Liver (tissue), 8 donors: ENCODE measurements at regions not wholly inside any gene's neighbourhood (a gene's known extent, or its start where the extent isn't known, plus 50 kb on each side); places are given as distances from the start of the nearest gene placed in this dataset.

Source experiments
- DNase-seq: peaks from one replicate; pipeline ENCODE4 v3.0.0-alpha.2; 2017; ENCODE audit warnings: low spot score
- H3K27ac ChIP-seq, 2 donors: one replicate each; pipeline ENCODE4 v1.7.0; 2013; ENCODE audit warnings: inconsistent platforms in 2 of 2, low read length in 2 of 2, control low read depth in 1 of 2, low read depth in 1 of 2, mild to moderate bottlenecking in 1 of 2
- H3K27me3 ChIP-seq, 4 donors: one replicate each; pipeline versions ENCODE4 v1.6.1 to v1.7.0; 2013; ENCODE audit warnings: low read length in 3 of 4, inconsistent platforms in 1 of 4, mild to moderate bottlenecking in 1 of 4, moderate library complexity in 1 of 4; ENCODE audit not compliant: control insufficient read depth in 4 of 4, insufficient read depth in 4 of 4
- H3K36me3 ChIP-seq, 4 donors: one replicate each; pipeline versions ENCODE4 v1.6.1 to v1.7.0; 2013; ENCODE audit warnings: low read length in 3 of 4, mild to moderate bottlenecking in 3 of 4, low read depth in 1 of 4, moderate library complexity in 1 of 4; ENCODE audit not compliant: control insufficient read depth in 4 of 4, insufficient read depth in 3 of 4
- H3K4me1 ChIP-seq, 4 donors: one replicate each; pipeline versions ENCODE4 v1.6.1 to v1.7.0; 2013; ENCODE audit warnings: low read length in 3 of 4, mild to moderate bottlenecking in 3 of 4, moderate library complexity in 1 of 4; ENCODE audit not compliant: control insufficient read depth in 4 of 4, insufficient read depth in 4 of 4
- H3K4me3 ChIP-seq, 3 donors: one replicate each; pipeline versions ENCODE4 v1.6.1 to v1.7.0; 2013; ENCODE audit warnings: low read length in 3 of 3, control low read depth in 1 of 3, low read depth in 1 of 3, mild to moderate bottlenecking in 1 of 3
- H3K9ac ChIP-seq, 2 donors: one replicate each; pipeline ENCODE4 v1.7.0; 2013; ENCODE audit warnings: low read length in 2 of 2, mild to moderate bottlenecking in 2 of 2, moderate library complexity in 2 of 2, control low read depth in 1 of 2, low read depth in 1 of 2
- H3K9me3 ChIP-seq, 4 donors: one replicate each; pipeline versions ENCODE4 v1.6.1 to v1.7.0; 2013; ENCODE audit warnings: low read length in 3 of 4; ENCODE audit not compliant: control insufficient read depth in 4 of 4
- EGR1 ChIP-seq, 2 donors: IDR thresholded peaks; 2 replicates each; pipeline ENCODE4 v1.6.1; 2016 to 2018; ENCODE audit warnings: antibody characterized with exemption in 2 of 2, low read depth in 2 of 2
- FOXA1 ChIP-seq: IDR thresholded peaks from 2 replicates; pipeline ENCODE4 v1.6.1; 2016; ENCODE audit warnings: antibody characterized with exemption
- GABPA ChIP-seq, 2 donors: IDR thresholded peaks in 1 of 2; conservative IDR thresholded peaks in 1 of 2; 2 replicates each; pipeline ENCODE4 v1.6.1; 2016; ENCODE audit warnings: antibody characterized with exemption in 2 of 2, mild to moderate bottlenecking in 1 of 2, moderate library complexity in 1 of 2
- HNF4A ChIP-seq, 2 donors: conservative IDR thresholded peaks; 2 replicates each; pipeline ENCODE4 v1.6.1; 2016; ENCODE audit warnings: antibody characterized with exemption in 2 of 2, mild to moderate bottlenecking in 2 of 2
- JUND ChIP-seq, 2 donors: IDR thresholded peaks; 2 replicates each; pipeline ENCODE4 v1.6.1; 2016; ENCODE audit warnings: antibody characterized with exemption in 2 of 2
- NR2F2 ChIP-seq: IDR thresholded peaks from 2 replicates; pipeline ENCODE4 v1.6.1; 2016; ENCODE audit warnings: antibody characterized with exemption
- RAD21 ChIP-seq, 2 donors: IDR thresholded peaks; 2 replicates each; pipeline ENCODE4 v1.6.1; 2016; ENCODE audit warnings: antibody characterized with exemption in 2 of 2, mild to moderate bottlenecking in 2 of 2
- REST ChIP-seq: IDR thresholded peaks from 2 replicates; pipeline ENCODE4 v1.6.1; 2016; ENCODE audit warnings: antibody characterized with exemption, mild to moderate bottlenecking
- RXRA ChIP-seq, 2 donors: IDR thresholded peaks; 2 replicates each; pipeline ENCODE4 v1.6.1; 2017 to 2018; ENCODE audit warnings: antibody characterized with exemption in 2 of 2, mild to moderate bottlenecking in 1 of 2
- TAF1 ChIP-seq: conservative IDR thresholded peaks from 2 replicates; pipeline ENCODE4 v1.6.1; 2016; ENCODE audit warnings: antibody characterized with exemption, mild to moderate bottlenecking
- YY1 ChIP-seq: IDR thresholded peaks from 2 replicates; pipeline ENCODE4 v1.6.1; 2016; ENCODE audit warnings: antibody characterized with exemption, mild to moderate bottlenecking
- ZBTB33 ChIP-seq: IDR thresholded peaks from 2 replicates; pipeline ENCODE4 v1.6.1; 2016; ENCODE audit warnings: antibody characterized with exemption
- WGBS: extraction: QIAGEN DNeasy Blood & Tissue Kit; methylation state at CpG from one replicate; pipeline ENCODE4 v1.1.7; 2013; 5-methylcytosine and 5-hydroxymethylcytosine counted together
- TF ChIP-seq, protein P1 (sequence below): fragments of 150-350 bp; IDR thresholded peaks from 2 replicates; pipeline ENCODE4 v1.5.1; 2017; ENCODE audit warnings: improper control_type of control experiment, low read depth, low read length; ENCODE audit not compliant: missing input control
- TF ChIP-seq, protein P2 (sequence below): IDR thresholded peaks from 2 replicates; pipeline ENCODE4 v1.6.1; 2016; ENCODE audit warnings: antibody characterized with exemption
- donor health status: healthy.
- donor health status: healthy.
- donor health status: healthy.
- donor health status: healthy.
- donor health status: healthy.

DNA sequence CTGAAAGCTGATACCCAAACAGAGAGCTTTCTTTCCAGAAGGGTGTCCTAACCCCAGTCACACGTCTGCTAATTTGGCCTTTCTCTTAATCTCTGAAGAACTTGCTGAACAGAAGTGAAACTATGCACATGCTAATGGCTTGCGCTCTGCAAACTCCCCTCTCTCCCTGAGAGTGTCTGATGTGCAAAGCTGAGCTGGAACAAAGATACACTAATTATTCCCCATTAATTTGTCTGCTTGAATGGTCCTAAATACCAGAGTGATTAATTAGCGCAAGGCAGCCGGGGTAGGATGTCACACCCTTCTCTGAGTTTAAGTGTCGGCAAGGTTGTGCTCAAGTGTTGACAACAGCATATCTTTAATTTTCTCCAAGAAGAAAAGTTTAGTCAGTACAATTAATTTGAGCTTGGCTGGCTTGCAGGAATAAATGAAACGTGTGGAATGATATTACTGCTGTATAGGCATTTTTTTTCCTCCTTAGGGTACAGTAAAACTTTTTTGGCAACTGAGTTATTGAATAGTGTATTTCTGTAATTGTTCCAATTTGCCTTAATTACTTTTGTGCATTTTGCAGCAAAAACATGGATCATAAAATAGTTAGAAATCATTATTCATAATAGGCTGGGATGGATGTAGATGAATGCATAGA lies 715.9 kb upstream of the POU3F2 start:
- WGBS = 52% methylated on average over 6 of the region's 6 CpGs
- DNase-seq = no peak
- no peaks in the 10 kb centered on the region for H3K9me3 ChIP-seq
- no peak overlapping the region for H3K27ac ChIP-seq
- TF ChIP-seq RAD21 (IDR thresholded peaks at IDR 0.05) = no peak
- no peak for TF ChIP-seq HNF4A (conservative IDR thresholded peaks at IDR 0.05)
- no peak for TF ChIP-seq NR2F2
- TF ChIP-seq, protein P1, sequence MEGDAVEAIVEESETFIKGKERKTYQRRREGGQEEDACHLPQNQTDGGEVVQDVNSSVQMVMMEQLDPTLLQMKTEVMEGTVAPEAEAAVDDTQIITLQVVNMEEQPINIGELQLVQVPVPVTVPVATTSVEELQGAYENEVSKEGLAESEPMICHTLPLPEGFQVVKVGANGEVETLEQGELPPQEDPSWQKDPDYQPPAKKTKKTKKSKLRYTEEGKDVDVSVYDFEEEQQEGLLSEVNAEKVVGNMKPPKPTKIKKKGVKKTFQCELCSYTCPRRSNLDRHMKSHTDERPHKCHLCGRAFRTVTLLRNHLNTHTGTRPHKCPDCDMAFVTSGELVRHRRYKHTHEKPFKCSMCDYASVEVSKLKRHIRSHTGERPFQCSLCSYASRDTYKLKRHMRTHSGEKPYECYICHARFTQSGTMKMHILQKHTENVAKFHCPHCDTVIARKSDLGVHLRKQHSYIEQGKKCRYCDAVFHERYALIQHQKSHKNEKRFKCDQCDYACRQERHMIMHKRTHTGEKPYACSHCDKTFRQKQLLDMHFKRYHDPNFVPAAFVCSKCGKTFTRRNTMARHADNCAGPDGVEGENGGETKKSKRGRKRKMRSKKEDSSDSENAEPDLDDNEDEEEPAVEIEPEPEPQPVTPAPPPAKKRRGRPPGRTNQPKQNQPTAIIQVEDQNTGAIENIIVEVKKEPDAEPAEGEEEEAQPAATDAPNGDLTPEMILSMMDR = no peak
- no peak for TF ChIP-seq FOXA1
- TF ChIP-seq ZBTB33 = no peak
- H3K27me3 ChIP-seq = no peaks in the 10 kb centered on the region
- no peak overlapping the region for H3K4me3 ChIP-seq
- no peaks in the 10 kb centered on the region for H3K36me3 ChIP-seq
- no peaks in the 10 kb centered on the region for H3K4me1 ChIP-seq
- H3K9ac ChIP-seq = no peak overlapping the region

DNA sequence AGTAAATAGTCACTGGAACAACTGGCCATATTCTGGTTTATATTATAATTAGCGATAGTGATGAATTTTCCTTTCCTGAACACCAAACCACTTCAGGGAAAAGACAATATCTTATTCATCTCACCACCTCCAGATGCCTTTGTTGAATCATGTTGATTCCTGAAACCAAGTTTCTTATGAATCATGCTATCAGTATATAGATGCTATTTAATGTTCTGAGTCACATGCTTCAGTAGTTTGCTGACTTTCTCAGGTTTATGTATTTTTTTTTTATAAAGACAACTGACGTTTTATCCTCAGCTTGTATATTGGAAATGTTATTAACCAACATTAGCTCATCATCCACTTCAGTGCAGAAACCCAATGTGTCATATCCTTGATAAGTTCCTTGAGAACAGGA lies 710.2 kb upstream of the POU3F2 start:
- DNase-seq = no peak
- H3K4me3 ChIP-seq = no peak overlapping the region
- H3K27ac ChIP-seq = no peak overlapping the region
- H3K27me3 ChIP-seq = no peaks in the 10 kb centered on the region
- no peaks in the 10 kb centered on the region for H3K9me3 ChIP-seq
- H3K36me3 ChIP-seq = no peaks in the 10 kb centered on the region
- no peak for TF ChIP-seq FOXA1
- TF ChIP-seq YY1 = no peak
- no peak for TF ChIP-seq GABPA (IDR thresholded peaks at IDR 0.05 in 1 of 2, conservative IDR thresholded peaks at IDR 0.05 in 1 of 2)
- no peak for TF ChIP-seq HNF4A (conservative IDR thresholded peaks at IDR 0.05)
- TF ChIP-seq, protein P2, sequence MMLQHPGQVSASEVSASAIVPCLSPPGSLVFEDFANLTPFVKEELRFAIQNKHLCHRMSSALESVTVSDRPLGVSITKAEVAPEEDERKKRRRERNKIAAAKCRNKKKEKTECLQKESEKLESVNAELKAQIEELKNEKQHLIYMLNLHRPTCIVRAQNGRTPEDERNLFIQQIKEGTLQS = no peak
- no peak for TF ChIP-seq REST
- TF ChIP-seq TAF1 = no peak
- TF ChIP-seq JUND (IDR thresholded peaks at IDR 0.05) = no peak
- TF ChIP-seq RXRA (IDR thresholded peaks at IDR 0.05) = no peak
- TF ChIP-seq EGR1 (IDR thresholded peaks at IDR 0.05; ENCODE audit: low read depth in 2 of 2) = no peak
- WGBS = 70% methylated on average over 2 of the region's 2 CpGs
- no peaks in the 10 kb centered on the region for H3K4me1 ChIP-seq
- no peak overlapping the region for H3K9ac ChIP-seq
